Glomerular endothelial cell (primary cell): ENCODE measurements at regions not wholly inside any gene's neighbourhood (a gene's known extent, or its start where the extent isn't known, plus 50 kb on each side); places are given as distances from the start of the nearest gene placed in this dataset.

ENCODE experiments used
- DNase-seq: peaks from one replicate; pipeline ENCODE4 v3.0.0-alpha.2; 2011; ENCODE audit warnings: low read depth, low spot score; ENCODE audit errors: extremely low read depth

- DNase-seq = no peak
Measured at GRCh38 chr16:74100395-74101326, 196.0 kb upstream of the PSMD7 start.

GRCh38 chr16:74099530-74099929 is 197.1 kb upstream of the PSMD7 start:
- DNase-seq = no peak

GRCh38 chr16:74094962-74095361 is 201.7 kb upstream of the PSMD7 start:
- DNase-seq = no peak

DNA sequence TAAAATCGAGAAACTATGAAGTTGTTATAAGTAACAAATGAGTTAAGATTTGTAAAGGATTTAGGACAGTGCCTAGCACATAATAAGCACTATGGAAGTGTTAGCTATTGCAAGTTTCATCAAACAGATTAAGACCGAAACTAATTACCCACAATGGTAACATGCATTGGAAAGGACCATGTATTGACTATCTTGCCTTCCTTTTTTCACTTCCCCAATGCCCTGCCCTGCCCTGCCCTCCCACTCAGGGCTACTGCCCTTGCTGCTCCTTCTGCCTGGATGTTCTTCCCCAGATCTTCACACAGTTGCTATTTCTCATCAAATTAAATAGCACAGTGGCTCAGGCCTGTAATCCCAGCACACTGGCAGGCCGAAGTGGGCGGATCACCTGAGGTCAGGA is 202.1 kb upstream of the PSMD7 start:
- DNase-seq = no peak

DNA sequence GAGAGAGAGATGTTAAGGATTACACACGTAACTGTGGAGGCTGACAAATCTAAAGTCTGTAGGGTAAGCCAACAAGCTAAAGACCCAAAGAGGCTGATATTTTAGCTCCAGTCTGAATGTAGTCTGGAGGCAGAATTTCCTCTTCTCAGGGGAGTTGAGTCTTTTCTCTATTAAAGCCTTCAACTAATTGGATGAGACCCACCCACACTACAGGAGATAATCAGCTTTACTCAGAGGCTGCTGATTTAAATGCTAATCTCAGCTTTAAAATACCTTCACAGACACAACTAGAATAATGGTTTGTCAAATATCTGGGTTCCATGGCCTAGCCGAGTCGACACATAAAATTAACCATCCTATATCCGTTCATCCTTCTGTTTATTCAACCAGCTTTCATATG is 204.3 kb upstream of the PSMD7 start:
- DNase-seq = no peak

DNA sequence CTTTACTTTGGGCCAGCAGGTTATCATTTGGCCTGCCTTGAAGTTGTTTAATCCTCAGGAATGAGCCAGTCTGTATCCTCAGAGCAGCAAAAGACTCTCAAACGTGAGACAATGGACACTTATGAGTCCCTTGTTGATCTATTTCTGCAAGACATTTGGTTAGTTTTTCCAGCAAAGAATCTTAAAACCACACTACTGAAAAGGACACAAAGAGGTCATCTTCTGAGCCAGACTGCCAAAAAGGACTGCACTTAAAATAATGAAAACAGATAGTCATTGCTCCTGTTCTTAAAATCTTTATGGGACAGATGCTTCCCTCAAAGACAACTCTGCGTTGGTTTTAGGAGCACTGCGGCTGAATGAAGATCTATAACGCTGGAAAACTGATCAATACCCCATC is 205.7 kb upstream of the PSMD7 start:
- no peak for DNase-seq

- DNase-seq = no peak
Measured at GRCh38 chr16:74083541-74083940, 213.1 kb upstream of the PSMD7 start.

- no peak for DNase-seq
Measured at GRCh38 chr16:74080311-74080710, 216.3 kb upstream of the PSMD7 start.

- DNase-seq = no peak
Measured at GRCh38 chr16:74079232-74079586, 217.4 kb upstream of the PSMD7 start.

DNA sequence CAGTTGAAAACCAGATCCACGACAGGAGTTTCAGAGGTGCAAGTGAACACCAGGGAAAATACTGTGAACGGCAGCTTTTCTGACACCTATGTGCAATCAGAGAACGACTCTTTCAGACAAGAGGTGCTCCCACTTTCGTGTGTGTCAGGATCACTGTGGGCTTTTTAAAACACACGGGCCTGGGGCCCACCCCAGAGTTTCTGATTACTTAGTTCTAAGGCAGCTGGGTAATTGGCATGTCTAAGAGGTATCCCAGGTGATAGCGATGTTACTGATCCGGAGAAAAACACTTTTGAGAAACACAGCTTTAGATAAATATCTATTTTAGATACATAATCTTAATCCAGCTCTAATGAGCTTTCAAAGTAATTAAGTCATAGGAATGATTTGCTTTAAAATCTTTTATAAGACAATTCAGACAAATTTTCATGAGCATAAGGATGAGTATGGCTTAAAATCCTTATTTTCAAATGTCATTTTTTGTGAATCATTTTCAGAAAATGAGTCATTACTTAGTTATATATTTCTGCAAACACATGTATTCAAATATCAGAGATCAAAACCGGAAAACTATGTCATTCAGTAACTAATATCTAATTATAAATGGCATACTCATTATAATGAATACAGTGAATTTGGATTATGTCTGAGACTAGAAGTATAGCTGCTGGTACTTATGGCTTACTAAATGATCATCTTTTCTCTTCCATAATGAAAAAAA is 217.9 kb upstream of the PSMD7 start:
- DNase-seq = no peak

DNA sequence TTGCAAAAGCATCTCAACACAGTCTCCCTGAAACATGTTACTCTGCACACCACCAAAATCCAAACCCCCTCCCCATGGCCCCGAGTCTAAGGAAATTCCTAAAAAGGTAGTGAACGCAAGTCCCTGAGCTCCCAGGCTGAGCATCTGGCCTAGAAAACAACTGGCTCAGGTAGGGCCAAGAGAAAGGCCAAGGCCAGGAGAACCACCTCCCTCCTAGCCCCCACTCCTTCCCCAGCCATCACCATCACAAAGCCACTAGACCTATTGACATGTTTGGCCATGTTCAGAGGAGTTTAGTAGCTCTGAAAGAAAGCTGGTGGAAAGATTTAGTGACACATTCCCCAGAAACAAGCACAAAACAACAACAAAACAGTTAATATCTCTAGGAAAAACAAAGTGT is 220.0 kb upstream of the PSMD7 start:
- DNase-seq = no peak

DNA sequence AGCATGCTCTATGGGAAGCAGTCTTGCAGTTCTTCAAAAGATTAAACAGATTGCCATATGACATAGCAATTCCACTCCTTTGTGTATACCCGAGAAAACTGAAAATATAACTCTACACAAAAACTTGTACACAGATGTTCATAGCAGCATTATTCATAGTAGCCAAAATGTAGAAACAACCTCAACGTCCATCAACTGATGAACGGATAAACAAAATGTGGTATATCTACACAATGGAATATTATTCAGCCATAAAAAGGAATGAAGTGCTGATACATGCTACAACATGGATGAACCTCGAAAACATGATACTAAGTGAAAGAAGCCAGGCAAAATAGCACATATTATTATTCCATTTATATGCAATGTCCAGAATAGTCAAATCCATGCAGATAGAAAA is 221.2 kb upstream of the PSMD7 start:
- DNase-seq = no peak

DNA sequence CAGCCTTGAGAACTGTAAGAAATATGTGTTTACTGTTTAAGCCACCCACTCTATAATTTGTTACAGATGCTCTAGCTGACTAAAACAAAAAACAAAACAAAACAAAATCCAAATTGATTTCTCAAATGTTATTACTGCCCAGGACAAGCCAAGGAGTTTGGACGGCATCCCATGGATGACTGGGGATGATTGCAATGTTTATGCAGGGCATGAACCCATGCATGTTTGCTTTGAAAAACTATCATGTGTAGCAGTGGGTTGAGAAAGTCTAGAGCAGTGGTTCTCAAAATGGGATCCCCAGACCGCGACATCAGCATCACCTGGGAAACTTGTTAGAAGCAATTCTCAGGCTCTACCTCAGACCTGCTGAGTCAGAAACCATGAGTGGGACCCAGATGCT is 223.2 kb upstream of the PSMD7 start:
- no peak for DNase-seq

GRCh38 chr16:74071996-74072535 is 224.5 kb upstream of the PSMD7 start:
- no peak for DNase-seq

- no peak for DNase-seq
Measured at GRCh38 chr16:74070237-74070636, 226.4 kb upstream of the PSMD7 start.

- DNase-seq = no peak
Measured at GRCh38 chr16:74064120-74064735, 232.4 kb upstream of the PSMD7 start.

DNA sequence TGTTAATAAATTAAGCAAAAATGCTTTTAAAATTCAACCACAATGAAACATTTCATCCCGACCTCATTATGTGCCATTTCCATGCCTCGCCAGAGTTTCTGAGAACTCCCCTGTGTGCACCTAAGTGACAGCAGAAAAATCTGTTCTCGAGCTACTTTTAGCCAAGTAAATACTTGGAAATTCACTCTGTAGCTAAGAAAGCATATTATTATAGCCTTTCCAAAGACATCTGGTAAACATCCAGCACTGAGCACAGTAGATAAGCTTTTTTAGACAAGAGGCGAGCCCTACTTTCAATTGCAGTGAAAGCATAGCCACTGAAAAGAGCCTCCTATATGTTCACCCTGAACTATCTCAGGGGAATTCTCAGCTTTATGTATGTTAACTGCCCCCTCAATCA is 242.8 kb upstream of the PSMD7 start:
- no peak for DNase-seq

DNA sequence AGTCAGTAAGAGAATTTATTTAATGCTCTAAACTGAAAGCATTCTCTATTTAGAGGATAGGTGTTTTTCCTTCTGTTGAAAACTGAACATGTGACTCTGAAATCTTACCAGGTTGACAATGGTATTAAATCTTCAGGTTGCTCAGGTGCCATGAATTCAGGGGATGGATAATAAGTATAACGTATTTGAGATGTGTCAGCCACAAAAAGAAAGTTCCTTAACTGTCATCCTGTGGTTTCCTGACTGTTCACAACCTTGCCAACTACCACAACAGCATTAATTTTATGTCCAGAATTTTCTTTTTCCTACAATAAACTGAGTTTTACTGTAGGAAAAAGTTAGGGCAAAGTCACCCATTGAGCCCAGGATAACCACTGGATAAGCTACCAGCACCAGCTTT is 243.3 kb upstream of the PSMD7 start:
- DNase-seq = no peak

DNA sequence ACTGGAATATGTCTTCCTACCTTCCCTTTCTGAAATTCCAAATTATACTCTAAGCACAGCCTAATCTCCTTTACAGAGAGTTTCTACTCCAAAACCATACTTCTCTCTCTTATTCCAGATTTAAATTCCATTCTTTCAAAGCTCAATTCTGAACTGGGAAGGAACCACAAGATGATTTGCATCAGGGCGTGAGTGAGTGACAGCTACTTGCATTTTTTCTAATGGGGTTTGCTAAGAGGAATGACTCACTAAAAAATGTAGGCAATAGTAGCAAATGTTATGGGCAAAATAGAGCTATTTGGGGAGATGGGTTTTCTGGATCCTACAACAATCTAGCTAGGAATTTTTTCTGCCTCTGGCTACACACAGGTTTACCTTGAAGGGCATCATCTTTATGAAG is 244.6 kb upstream of the PSMD7 start:
- DNase-seq = no peak

DNA sequence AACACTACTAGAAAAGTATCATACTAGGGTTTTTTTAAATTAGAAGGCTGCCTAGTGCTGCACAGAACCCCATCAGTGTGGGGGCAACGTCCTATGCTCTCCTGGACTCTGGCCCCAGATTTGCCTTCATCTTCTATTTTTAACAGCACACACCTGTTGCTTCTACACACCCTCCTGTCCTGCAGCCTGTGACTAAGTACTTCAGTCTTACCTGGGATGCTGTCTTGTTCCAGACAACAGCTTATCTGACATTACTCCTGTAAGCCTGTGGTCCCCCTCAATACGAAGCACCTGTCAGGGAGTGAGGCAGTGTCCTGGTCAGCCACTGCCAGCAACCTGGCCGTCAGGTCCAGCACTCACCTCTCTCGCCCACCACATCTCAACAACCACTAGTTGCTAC is 247.6 kb upstream of the PSMD7 start:
- DNase-seq = no peak

DNA sequence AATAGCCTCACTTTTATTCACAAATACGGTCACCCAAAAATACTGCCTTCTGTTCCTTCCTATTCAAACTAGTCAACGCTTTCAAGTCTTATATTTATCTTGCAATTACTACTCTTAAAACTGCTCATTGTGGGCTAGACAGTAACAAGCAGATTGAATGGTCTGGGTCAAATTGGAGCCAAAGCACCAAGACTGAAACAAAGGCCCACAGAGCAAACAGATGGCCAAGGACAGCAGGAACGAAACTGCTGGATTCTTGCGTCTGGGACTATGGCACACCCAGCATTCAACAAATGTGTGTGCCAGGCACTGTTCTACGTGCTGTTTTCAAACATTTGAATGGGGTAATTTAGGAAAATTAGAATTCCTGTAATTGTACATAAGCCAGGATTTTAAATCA is 250.1 kb upstream of the PSMD7 start:
- DNase-seq = no peak

DNA sequence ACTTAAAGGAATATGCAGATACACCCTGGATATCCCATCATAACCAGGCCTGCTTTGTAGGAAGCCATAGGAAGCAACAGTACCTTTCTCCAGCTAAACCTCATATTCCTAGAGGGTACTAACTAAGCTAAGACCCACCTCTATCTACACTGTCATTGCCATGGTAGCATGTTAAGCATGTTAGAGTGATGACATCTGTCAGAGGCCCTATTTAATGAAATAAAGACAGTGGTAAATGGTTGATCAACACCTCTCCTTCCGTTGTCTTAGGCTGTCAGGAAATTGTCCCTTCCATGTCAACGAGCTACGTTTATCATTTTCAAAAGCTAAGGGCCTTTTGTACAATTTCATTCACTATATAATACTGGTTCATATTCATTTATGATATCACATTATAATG is 251.1 kb upstream of the PSMD7 start:
- DNase-seq = no peak
